SU-DHL-6 (cell line): ENCODE measurements at regions not wholly inside any gene's neighbourhood (a gene's known extent, or its start where the extent isn't known, plus 50 kb on each side); places are given as distances from the start of the nearest gene placed in this dataset.

Source experiments
- H2AFZ ChIP-seq: fragments of 200-600 bp; sonication (generic); 2 replicates; pipeline ENCODE4 v1.6.1; 2014; ENCODE audit warnings: low read depth, mild to moderate bottlenecking, moderate library complexity, mixed read lengths, antibody characterized with exemption, low read length; ENCODE audit not compliant: severe bottlenecking
- H3F3A ChIP-seq: fragments of 200-600 bp; shearing (Covaris generic); 2 replicates; pipeline ENCODE4 v1.6.0; 2016; ENCODE audit warnings: antibody characterized with exemption, mild to moderate bottlenecking; ENCODE audit not compliant: insufficient read depth
- H3K27ac ChIP-seq: fragments of 200-600 bp; sonication (generic); 2 replicates; pipeline ENCODE4 v1.5.1; 2016; ENCODE audit warnings: low read depth, mild to moderate bottlenecking, low read length, moderate library complexity, mixed read lengths
- H3K27me3 ChIP-seq: fragments of 200-600 bp; sonication (generic), shearing (Covaris generic); 2 replicates; pipeline ENCODE4 v1.6.0; 2014; ENCODE audit warnings: mild to moderate bottlenecking, low read length
- H3K36me3 ChIP-seq: fragments of 200-600 bp; sonication (generic); 2 replicates; pipeline ENCODE4 v1.6.1; 2014; ENCODE audit warnings: mild to moderate bottlenecking, low read length, mixed read lengths
- H3K4me2 ChIP-seq: fragments of 300-600, 200-600 bp; shearing (Covaris generic), sonication (generic); 2 replicates; pipeline ENCODE4 v1.6.0; 2014; ENCODE audit warnings: low read length, low read depth, mild to moderate bottlenecking; ENCODE audit not compliant: poor library complexity, severe bottlenecking
- H3K4me3 ChIP-seq: fragments of 200-600 bp; sonication (generic); 2 replicates; pipeline ENCODE4 v1.5.1; 2014; ENCODE audit warnings: antibody characterized with exemption, low read length, mild to moderate bottlenecking, mixed read lengths; ENCODE audit not compliant: insufficient read depth, poor library complexity, severe bottlenecking
- H3K79me2 ChIP-seq: fragments of 200-600 bp; sonication (generic); 2 replicates; pipeline ENCODE4 v1.6.1; 2014; ENCODE audit warnings: mild to moderate bottlenecking, low read length, moderate library complexity; ENCODE audit not compliant: insufficient read depth
- H3K9ac ChIP-seq: fragments of 200-600 bp; sonication (generic); 2 replicates; pipeline ENCODE4 v1.7.0; 2014; ENCODE audit warnings: mild to moderate bottlenecking, low read length
- H3K9me2 ChIP-seq: fragments of 200-600 bp; sonication (generic); replicated peaks from 2 replicates; pipeline ENCODE4 v1.6.1; 2014; ENCODE audit warnings: low read length; ENCODE audit not compliant: insufficient read depth
- H3K9me3 ChIP-seq: fragments of 200-600 bp; sonication (generic); 2 replicates; pipeline ENCODE4 v1.6.1; 2014; ENCODE audit warnings: low read length, mixed read lengths; ENCODE audit not compliant: insufficient read depth
- H4K20me1 ChIP-seq: fragments of 200-600 bp; sonication (generic); 2 replicates; pipeline ENCODE4 v1.6.1; 2014; ENCODE audit warnings: low read depth, mild to moderate bottlenecking, antibody characterized with exemption, low read length, moderate library complexity, mixed read lengths
- CTCF ChIP-seq: fragments of 200-600 bp; sonication (generic); IDR thresholded peaks from one replicate; pipeline ENCODE4 v1.5.1; 2017; ENCODE audit warnings: antibody characterized with exemption, mild to moderate bottlenecking, low read length, moderate library complexity; ENCODE audit not compliant: insufficient read depth, poor library complexity, severe bottlenecking
- EZH2phosphoT487 ChIP-seq: fragments of 200-600 bp; sonication (generic), shearing (Covaris generic); conservative IDR thresholded peaks from 2 replicates; pipeline ENCODE4 v1.6.1; 2018; ENCODE audit warnings: mild to moderate bottlenecking, antibody characterized with exemption, low read length, moderate library complexity, mixed read lengths

GRCh38 chr6:91266156-91266555 is 679.3 kb upstream of the MAP3K7 start:
- Histone ChIP-seq H3K9me2 (no peaks in the 10 kb centered on the region), H3K9ac (no peak overlapping the region), H4K20me1 (no peaks in the 10 kb centered on the region), H3K4me2 (no peak overlapping the region), H3K4me3 (no peak overlapping the region), H3K36me3 (no peaks in the 10 kb centered on the region), H2AFZ (no peak overlapping the region), H3K9me3 (no peaks in the 10 kb centered on the region), H3K27me3 (no peaks in the 10 kb centered on the region), H3K79me2 (no peaks in the 10 kb centered on the region), H3K27ac (no peak overlapping the region), H3F3A (no peaks in the 10 kb centered on the region)
- TF ChIP-seq EZH2phosphoT487 (no peak), CTCF (no peak)

- Histone ChIP-seq H2AFZ (no peak overlapping the region), H3K9me2 (no peaks in the 10 kb centered on the region), H3K27me3 (no peaks in the 10 kb centered on the region), H3K4me2 (no peak overlapping the region), H3K79me2 (no peaks in the 10 kb centered on the region), H3F3A (no peaks in the 10 kb centered on the region), H3K36me3 (no peaks in the 10 kb centered on the region), H4K20me1 (no peaks in the 10 kb centered on the region), H3K9ac (no peak overlapping the region), H3K27ac (no peak overlapping the region), H3K9me3 (no peaks in the 10 kb centered on the region), H3K4me3 (no peak overlapping the region)
- TF ChIP-seq CTCF (no peak), EZH2phosphoT487 (no peak)
Measured at GRCh38 chr6:91243436-91243835, 656.6 kb upstream of the MAP3K7 start.

GRCh38 chr6:91242614-91242949 is 655.7 kb upstream of the MAP3K7 start:
- no peaks in the 10 kb centered on the region for H3F3A ChIP-seq
- H2AFZ ChIP-seq = no peak overlapping the region
- H3K27me3 ChIP-seq = no peaks in the 10 kb centered on the region
- H4K20me1 ChIP-seq = no peaks in the 10 kb centered on the region
- H3K27ac ChIP-seq = no peak overlapping the region
- H3K4me2 ChIP-seq = no peak overlapping the region
- H3K9me2 ChIP-seq = no peaks in the 10 kb centered on the region
- H3K79me2 ChIP-seq = no peaks in the 10 kb centered on the region
- no peaks in the 10 kb centered on the region for H3K36me3 ChIP-seq
- TF ChIP-seq EZH2phosphoT487 (0 out of 2 replicates have a peak, but pooled peaks have one; percentile 7), CTCF (no peak)
- H3K9ac ChIP-seq = no peak overlapping the region
- H3K4me3 ChIP-seq = no peak overlapping the region
- no peaks in the 10 kb centered on the region for H3K9me3 ChIP-seq

- Histone ChIP-seq H3K9me2 (no peaks in the 10 kb centered on the region), H4K20me1 (no peaks in the 10 kb centered on the region), H2AFZ (no peak overlapping the region), H3K4me2 (no peak overlapping the region), H3K27me3 (no peaks in the 10 kb centered on the region), H3F3A (no peaks in the 10 kb centered on the region), H3K9ac (no peak overlapping the region), H3K9me3 (no peaks in the 10 kb centered on the region), H3K27ac (no peak overlapping the region), H3K79me2 (no peaks in the 10 kb centered on the region), H3K4me3 (no peak overlapping the region), H3K36me3 (no peaks in the 10 kb centered on the region)
- TF ChIP-seq CTCF (no peak), EZH2phosphoT487 (0 out of 2 replicates have a peak, but pooled peaks have one; percentile 14)
Measured at GRCh38 chr6:91241946-91242613, 655.2 kb upstream of the MAP3K7 start.
